Vagina (tissue), 2 donors: ENCODE measurements at regions not wholly inside any gene's neighbourhood (a gene's known extent, or its start where the extent isn't known, plus 50 kb on each side); places are given as distances from the start of the nearest gene placed in this dataset.

Experiments
- POLR2A ChIP-seq, 2 donors: fragments of 450-650 bp; IDR thresholded peaks; one replicate each; pipeline ENCODE4 v1.6.1; 2017; ENCODE audit warnings: antibody characterized with exemption in 2 of 2, mild to moderate bottlenecking in 2 of 2, moderate library complexity in 2 of 2
- POLR2AphosphoS5 ChIP-seq, 2 donors: sonication (generic); formaldehyde crosslinking; IDR thresholded peaks; one replicate each; pipeline ENCODE4 v1.9.0; 2017; ENCODE audit warnings: antibody characterized with exemption in 2 of 2, mild to moderate bottlenecking in 2 of 2, low read depth in 1 of 2; ENCODE audit not compliant: insufficient read depth in 1 of 2
- TF ChIP-seq, protein P1 (sequence below), 3 experiments: fragments of 450-650 bp in 2 of 3; fragments of 200-600 bp in 1 of 3; sonication (generic) in 1 of 3; IDR thresholded peaks; one replicate each; pipeline ENCODE4 v1.5.1; 2017 to 2019; ENCODE audit warnings: antibody characterized with exemption in 3 of 3, mild to moderate bottlenecking in 2 of 3, moderate library complexity in 2 of 3

- TF ChIP-seq, protein P1, sequence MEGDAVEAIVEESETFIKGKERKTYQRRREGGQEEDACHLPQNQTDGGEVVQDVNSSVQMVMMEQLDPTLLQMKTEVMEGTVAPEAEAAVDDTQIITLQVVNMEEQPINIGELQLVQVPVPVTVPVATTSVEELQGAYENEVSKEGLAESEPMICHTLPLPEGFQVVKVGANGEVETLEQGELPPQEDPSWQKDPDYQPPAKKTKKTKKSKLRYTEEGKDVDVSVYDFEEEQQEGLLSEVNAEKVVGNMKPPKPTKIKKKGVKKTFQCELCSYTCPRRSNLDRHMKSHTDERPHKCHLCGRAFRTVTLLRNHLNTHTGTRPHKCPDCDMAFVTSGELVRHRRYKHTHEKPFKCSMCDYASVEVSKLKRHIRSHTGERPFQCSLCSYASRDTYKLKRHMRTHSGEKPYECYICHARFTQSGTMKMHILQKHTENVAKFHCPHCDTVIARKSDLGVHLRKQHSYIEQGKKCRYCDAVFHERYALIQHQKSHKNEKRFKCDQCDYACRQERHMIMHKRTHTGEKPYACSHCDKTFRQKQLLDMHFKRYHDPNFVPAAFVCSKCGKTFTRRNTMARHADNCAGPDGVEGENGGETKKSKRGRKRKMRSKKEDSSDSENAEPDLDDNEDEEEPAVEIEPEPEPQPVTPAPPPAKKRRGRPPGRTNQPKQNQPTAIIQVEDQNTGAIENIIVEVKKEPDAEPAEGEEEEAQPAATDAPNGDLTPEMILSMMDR (IDR thresholded peaks at IDR 0.05): no peak
- TF ChIP-seq POLR2AphosphoS5 (IDR thresholded peaks at IDR 0.05; ENCODE audit: insufficient read depth in 1 of 2, low read depth in 1 of 2): no peak
- no peak for TF ChIP-seq POLR2A (IDR thresholded peaks at IDR 0.05)
These were observed 119.5 kb downstream of the SNX19 start for GRCh38 chr11:130796828-130797227.
